Transverse colon (tissue), 4 donors: ENCODE measurements at regions not wholly inside any gene's neighbourhood (a gene's known extent, or its start where the extent isn't known, plus 50 kb on each side); places are given as distances from the start of the nearest gene placed in this dataset.

Experiments used
- DNase-seq: peaks from one replicate; pipeline ENCODE4 v3.0.0-alpha.2; 2019
- H3K27ac ChIP-seq, 4 donors: fragments of 200-600 bp; sonication (generic); 2 replicates each; pipeline ENCODE4 v1.5.1; 2016 to 2018; ENCODE audit warnings: inconsistent platforms in 4 of 4
- H3K27me3 ChIP-seq: fragments of 200-600 bp; sonication (generic); 2 replicates; pipeline ENCODE4 v1.5.1; 2017; ENCODE audit warnings: inconsistent platforms
- H3K36me3 ChIP-seq, 4 donors: fragments of 200-600 bp; sonication (generic); 2 replicates each; pipeline ENCODE4 v1.5.1; 2017 to 2019; ENCODE audit warnings: inconsistent platforms in 4 of 4
- H3K4me1 ChIP-seq, 4 donors: fragments of 200-600 bp; sonication (generic); 2 replicates each; pipeline ENCODE4 v1.5.1; 2017 to 2020; ENCODE audit warnings: inconsistent platforms in 4 of 4
- H3K4me3 ChIP-seq, 4 donors: fragments of 200-600 bp; sonication (generic); 1 replicate in 1 of 4; 2 replicates in 3 of 4; pipeline versions ENCODE4 v1.5.1 to v1.6.1; 2017 to 2019; ENCODE audit warnings: inconsistent platforms in 4 of 4
- H3K9me3 ChIP-seq, 2 donors: fragments of 200-600 bp; sonication (generic); 2 replicates each; pipeline ENCODE4 v1.5.1; 2017 to 2019; ENCODE audit warnings: inconsistent platforms in 2 of 2
- EP300 ChIP-seq: sonication (generic); formaldehyde crosslinking; IDR thresholded peaks from one replicate; pipeline ENCODE4 v1.6.1; 2017; ENCODE audit warnings: antibody characterized with exemption, low read depth
- POLR2A ChIP-seq: fragments of 450-650 bp; IDR thresholded peaks from one replicate; pipeline ENCODE4 v1.6.1; 2016; ENCODE audit warnings: antibody characterized with exemption, mild to moderate bottlenecking, moderate library complexity
- POLR2AphosphoS5 ChIP-seq, 3 donors: sonication (generic); formaldehyde crosslinking; IDR thresholded peaks; one replicate each; pipeline ENCODE4 v1.6.1; 2016; ENCODE audit warnings: antibody characterized with exemption in 3 of 3
- WGBS, 2 donors: methylation state at CpG; one replicate each; pipeline ENCODE4 v1.1.5; 2018; ENCODE audit warnings: low coverage in 1 of 2; 5-methylcytosine and 5-hydroxymethylcytosine counted together
- in situ Hi-C, 4 donors: fragments of 200-750 bp; cut with MboI; loops; one replicate each; pipeline versions ENCODE4 v1.15.0 to v1.15.1; 2017; ENCODE audit warnings: low sequenced_read_pairs in 3 of 4, low pct_ligation_motif_present in 1 of 4, low pct_unique_long_range_greater_than_20kb in 1 of 4
- intact Hi-C: fragments of 100-400 bp; cut with DNase I; formaldehyde crosslinking; loops from one replicate; pipeline ENCODE4 v1.15.1; 2023; ENCODE audit warnings: low total_unique reads
- TF ChIP-seq, protein P1 (sequence below), 5 experiments: fragments of 200-600 bp in 3 of 5; fragments of 450-650 bp in 2 of 5; sonication (generic) in 3 of 5; IDR thresholded peaks; 1 replicate in 2 of 5; 2 replicates in 3 of 5; pipeline ENCODE4 v1.5.1; 2016 to 2017; ENCODE audit warnings: antibody characterized with exemption in 5 of 5, inconsistent platforms in 3 of 5, mild to moderate bottlenecking in 2 of 5, moderate library complexity in 1 of 5

DNA sequence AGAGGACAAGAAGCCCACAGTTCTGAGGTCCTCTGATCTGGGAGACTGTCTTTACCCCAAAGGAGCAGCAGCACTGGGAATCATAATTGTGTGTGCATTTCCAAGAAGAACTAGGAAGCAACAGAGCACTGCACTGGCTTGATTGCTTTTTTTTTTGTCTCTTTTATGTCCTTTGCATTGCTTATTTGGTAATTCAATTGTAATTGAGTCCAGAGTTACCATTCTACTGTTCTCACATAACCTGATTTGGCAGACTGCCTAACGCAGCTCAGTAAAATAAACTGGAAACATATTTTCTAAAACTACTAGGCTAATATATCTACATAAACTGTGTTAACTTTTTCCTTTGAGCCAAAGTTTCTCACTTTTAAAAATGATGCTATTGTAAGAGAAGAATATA, 190.3 kb upstream of the SLC8A1 start:
- no peak overlapping the region for H3K27ac ChIP-seq
- no peaks in the 10 kb centered on the region for H3K4me1 ChIP-seq
- intact Hi-C loops: no loop called here
- no peak overlapping the region for H3K4me3 ChIP-seq
- TF ChIP-seq EP300 (no peak), POLR2AphosphoS5 (IDR thresholded peaks at IDR 0.05) (no peak), POLR2A (no peak)
- TF ChIP-seq, protein P1, sequence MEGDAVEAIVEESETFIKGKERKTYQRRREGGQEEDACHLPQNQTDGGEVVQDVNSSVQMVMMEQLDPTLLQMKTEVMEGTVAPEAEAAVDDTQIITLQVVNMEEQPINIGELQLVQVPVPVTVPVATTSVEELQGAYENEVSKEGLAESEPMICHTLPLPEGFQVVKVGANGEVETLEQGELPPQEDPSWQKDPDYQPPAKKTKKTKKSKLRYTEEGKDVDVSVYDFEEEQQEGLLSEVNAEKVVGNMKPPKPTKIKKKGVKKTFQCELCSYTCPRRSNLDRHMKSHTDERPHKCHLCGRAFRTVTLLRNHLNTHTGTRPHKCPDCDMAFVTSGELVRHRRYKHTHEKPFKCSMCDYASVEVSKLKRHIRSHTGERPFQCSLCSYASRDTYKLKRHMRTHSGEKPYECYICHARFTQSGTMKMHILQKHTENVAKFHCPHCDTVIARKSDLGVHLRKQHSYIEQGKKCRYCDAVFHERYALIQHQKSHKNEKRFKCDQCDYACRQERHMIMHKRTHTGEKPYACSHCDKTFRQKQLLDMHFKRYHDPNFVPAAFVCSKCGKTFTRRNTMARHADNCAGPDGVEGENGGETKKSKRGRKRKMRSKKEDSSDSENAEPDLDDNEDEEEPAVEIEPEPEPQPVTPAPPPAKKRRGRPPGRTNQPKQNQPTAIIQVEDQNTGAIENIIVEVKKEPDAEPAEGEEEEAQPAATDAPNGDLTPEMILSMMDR (IDR thresholded peaks at IDR 0.05): no peak
- DNase-seq: no peak
- no peaks in the 10 kb centered on the region for H3K27me3 ChIP-seq
- in situ Hi-C loops: no loop called here
- H3K36me3 ChIP-seq: no peaks in the 10 kb centered on the region
- WGBS, 2 donors: 65 to 67% methylated on average over 1 of the region's 1 CpG
- no peaks in the 10 kb centered on the region for H3K9me3 ChIP-seq

DNA sequence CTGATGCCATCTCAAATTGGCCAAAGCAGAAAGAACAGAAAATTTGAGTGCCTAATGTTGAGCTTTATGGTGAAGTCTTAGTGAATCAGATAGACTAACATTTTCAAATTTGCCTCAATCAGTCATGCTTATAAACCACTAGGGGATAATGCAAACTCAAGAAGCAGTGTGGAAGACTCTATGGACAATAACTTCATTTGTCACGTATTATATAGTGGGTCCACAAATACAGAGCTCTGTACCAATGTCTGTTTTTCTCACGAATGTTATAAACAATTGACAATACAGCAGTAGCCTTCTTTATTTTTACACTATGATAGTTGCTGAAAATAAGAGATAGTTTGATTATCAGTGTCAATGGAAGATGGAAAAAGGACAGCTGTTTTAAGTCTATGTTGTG, 190.8 kb upstream of the SLC8A1 start:
- Histone ChIP-seq H3K27me3 (no peaks in the 10 kb centered on the region), H3K4me1 (no peaks in the 10 kb centered on the region)
- 63 to 68% methylated on average over 2 of the region's 2 CpGs for WGBS, 2 donors

DNA sequence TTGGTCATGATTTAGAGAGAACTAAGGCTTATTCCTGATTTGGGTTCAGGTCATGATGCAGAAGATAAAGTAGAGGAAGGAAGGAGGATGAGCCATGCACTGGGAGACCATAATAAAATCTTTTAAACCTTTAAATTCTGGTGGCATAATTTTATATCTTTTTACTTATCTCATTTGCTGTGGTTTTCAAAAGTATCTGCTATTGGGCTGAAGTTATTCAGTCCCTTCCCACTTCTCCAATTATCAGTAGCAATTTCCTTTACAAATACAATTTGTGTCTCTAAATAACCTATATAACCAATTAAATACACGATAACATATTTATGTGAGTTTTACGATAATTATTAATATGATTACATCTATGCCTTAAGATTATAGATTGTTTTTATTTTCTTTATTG, 194.8 kb upstream of the SLC8A1 start:
- in situ Hi-C loops (no loop called here), intact Hi-C loops (no loop called here)
- WGBS, 2 donors: 61 to 89% methylated on average over 2 of the region's 2 CpGs

More for the DNA sequence above, 190.8 kb upstream of the SLC8A1 start:
- H3K36me3 ChIP-seq: no peaks in the 10 kb centered on the region
- H3K27ac ChIP-seq: no peak overlapping the region
- in situ Hi-C loops: no loop called here
- TF ChIP-seq POLR2AphosphoS5 (IDR thresholded peaks at IDR 0.05) (no peak), EP300 (no peak), POLR2A (no peak)
- TF ChIP-seq, protein P1 (IDR thresholded peaks at IDR 0.05): no peak
- no peak overlapping the region for H3K4me3 ChIP-seq
- H3K9me3 ChIP-seq: no peaks in the 10 kb centered on the region
- intact Hi-C loops: no loop called here
- DNase-seq: no peak

DNA sequence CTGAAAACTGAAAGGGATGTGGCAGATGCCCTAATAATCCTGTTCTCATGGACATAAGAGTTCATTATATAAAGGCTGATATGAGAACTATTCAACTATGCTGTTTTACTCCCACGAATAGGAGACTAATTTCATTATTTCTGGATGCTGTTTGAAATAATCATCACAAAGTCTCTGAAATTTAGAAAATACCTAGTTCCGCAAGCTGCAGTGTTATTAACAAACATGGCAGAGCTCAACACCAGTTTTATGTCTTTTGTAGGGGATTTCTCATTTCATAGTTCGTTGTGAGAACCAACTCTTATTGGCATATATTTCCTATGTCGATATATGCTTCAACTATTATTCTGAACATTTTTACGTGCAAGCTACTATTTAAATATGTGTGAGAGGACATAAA, 200.3 kb upstream of the SLC8A1 start:
- Histone ChIP-seq H3K4me3 (no peak overlapping the region), H3K36me3 (no peaks in the 10 kb centered on the region), H3K9me3 (no peaks in the 10 kb centered on the region), H3K27ac (no peak overlapping the region), H3K27me3 (no peaks in the 10 kb centered on the region), H3K4me1 (no peaks in the 10 kb centered on the region)
- no peak for DNase-seq
- 85 to 89% methylated on average over 5 of the region's 5 CpGs for WGBS, 2 donors
- in situ Hi-C loops (no loop called here), intact Hi-C loops (no loop called here)
- no peak for TF ChIP-seq POLR2AphosphoS5 (IDR thresholded peaks at IDR 0.05)

More for the DNA sequence above, 194.8 kb upstream of the SLC8A1 start:
- Histone ChIP-seq H3K4me1 (no peaks in the 10 kb centered on the region), H3K4me3 (no peak overlapping the region), H3K27me3 (no peaks in the 10 kb centered on the region), H3K27ac (no peak overlapping the region), H3K9me3 (no peaks in the 10 kb centered on the region), H3K36me3 (no peaks in the 10 kb centered on the region)
- TF ChIP-seq, protein P1 (IDR thresholded peaks at IDR 0.05): no peak
- TF ChIP-seq POLR2AphosphoS5 (IDR thresholded peaks at IDR 0.05): no peak
- no peak for TF ChIP-seq POLR2A
- no peak for TF ChIP-seq EP300
- no peak for DNase-seq

DNA sequence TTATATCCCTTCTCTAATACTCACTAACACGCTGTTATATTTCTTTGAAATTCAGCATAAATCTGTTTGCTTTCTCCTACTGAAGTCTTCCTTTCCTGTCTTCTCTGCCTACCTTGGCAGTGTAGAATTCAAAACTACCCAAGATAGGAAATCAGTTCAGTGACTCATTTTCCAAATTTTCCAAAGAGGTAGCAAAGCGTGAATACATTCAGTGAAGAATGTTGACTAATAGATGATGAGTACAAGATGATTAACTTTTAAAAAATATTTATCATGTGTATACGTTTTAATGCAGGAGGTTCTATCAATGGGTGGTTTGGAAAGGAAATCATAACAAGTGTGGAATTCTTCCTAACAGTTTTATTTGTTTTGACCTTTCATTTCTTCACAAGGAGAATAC, 201.9 kb upstream of the SLC8A1 start:
- H3K4me3 ChIP-seq: no peak overlapping the region
- H3K9me3 ChIP-seq: no peaks in the 10 kb centered on the region
- in situ Hi-C loops (no loop called here), intact Hi-C loops (no loop called here)
- H3K4me1 ChIP-seq: no peaks in the 10 kb centered on the region
- H3K27ac ChIP-seq: no peak overlapping the region
- DNase-seq: no peak
- H3K27me3 ChIP-seq: no peaks in the 10 kb centered on the region
- H3K36me3 ChIP-seq: no peaks in the 10 kb centered on the region
- WGBS, 2 donors: 71 to 77% methylated on average over 3 of the region's 3 CpGs
- no peak for TF ChIP-seq POLR2AphosphoS5 (IDR thresholded peaks at IDR 0.05)
- no peak for TF ChIP-seq EP300
- no peak for TF ChIP-seq POLR2A
- TF ChIP-seq, protein P1 (IDR thresholded peaks at IDR 0.05): no peak
